Left lung (tissue), 4 donors: ENCODE measurements at regions not wholly inside any gene's neighbourhood (a gene's known extent, or its start where the extent isn't known, plus 50 kb on each side); places are given as distances from the start of the nearest gene placed in this dataset.
"Not testable (repeated sequence)": the region's sequence is repeated elsewhere in the genome, so short reads cannot be mapped to it uniquely, and the experiment has no call there.

Source experiments
- ATAC-seq: fragments of 200-7000 bp; cut with Tn5 transposase; one replicate; pipeline ENCODE4 v1.9.1; 2020; ENCODE audit warnings: moderate library complexity
- DNase-seq, 4 donors: peaks; one replicate each; pipeline ENCODE4 v3.0.0-alpha.2; 2013 to 2020
- H3K27ac ChIP-seq, 2 donors: fragments of 200-600 bp; sonication (generic) in 1 of 2; one replicate each; pipeline versions ENCODE4 v1.5.0 to v1.8.0; 2020 to 2021
- H3K27me3 ChIP-seq, 2 donors: fragments of 200-600 bp; sonication (generic) in 1 of 2; one replicate each; pipeline versions ENCODE4 v1.5.0 to v1.8.0; 2020 to 2021
- H3K36me3 ChIP-seq, 2 donors: fragments of 200-600 bp; sonication (generic) in 1 of 2; one replicate each; pipeline versions ENCODE4 v1.5.0 to v1.8.0; 2020 to 2021
- H3K4me1 ChIP-seq, 2 donors: fragments of 200-600 bp; one replicate each; pipeline ENCODE4 v1.8.0; 2021
- H3K4me3 ChIP-seq, 2 donors: fragments of 200-600 bp; sonication (generic) in 1 of 2; one replicate each; pipeline versions ENCODE4 v1.5.0 to v1.8.0; 2020 to 2021; ENCODE audit warnings: mild to moderate bottlenecking in 1 of 2
- H3K9me3 ChIP-seq, 2 donors: fragments of 200-600 bp; sonication (generic) in 1 of 2; one replicate each; pipeline versions ENCODE4 v1.5.0 to v1.8.0; 2020 to 2021
- intact Hi-C, 2 donors: fragments of 100-400 bp; cut with DNase I; formaldehyde crosslinking; loops; one replicate each; pipeline versions ENCODE4 v1.11.2 to v1.14.2; 2022
- donor health status: DM: no; HTN: yes; CAD: no.
- donor health status: DM: no; HTN: no; CAD: no.

GRCh38 chr10:45902324-45902723, 55.0 kb upstream of the AGAP4 start:
- H3K9me3 ChIP-seq, ATAC-seq, H3K27me3 ChIP-seq, H3K4me1 ChIP-seq, intact Hi-C loops, DNase-seq, H3K4me3 ChIP-seq, H3K27ac ChIP-seq, H3K36me3 ChIP-seq: not testable (repeated sequence)

GRCh38 chr10:45903614-45904013, 56.3 kb upstream of the AGAP4 start:
- H3K27me3 ChIP-seq, H3K4me1 ChIP-seq, intact Hi-C loops, H3K36me3 ChIP-seq, DNase-seq, H3K4me3 ChIP-seq, H3K9me3 ChIP-seq, H3K27ac ChIP-seq, ATAC-seq: not testable (repeated sequence)

GRCh38 chr10:45904070-45904469, 56.8 kb upstream of the AGAP4 start:
- H3K27ac ChIP-seq, H3K4me1 ChIP-seq, DNase-seq, intact Hi-C loops, H3K36me3 ChIP-seq, H3K27me3 ChIP-seq, H3K9me3 ChIP-seq, H3K4me3 ChIP-seq, ATAC-seq: not testable (repeated sequence)

GRCh38 chr10:45913205-45913604, 59.1 kb upstream of the TIMM23 start:
- H3K4me3 ChIP-seq, intact Hi-C loops: not testable (repeated sequence)

GRCh38 chr10:45914740-45915139, 57.5 kb upstream of the TIMM23 start:
- H3K4me1 ChIP-seq, H3K9me3 ChIP-seq, H3K27ac ChIP-seq, H3K27me3 ChIP-seq, ATAC-seq, H3K36me3 ChIP-seq, H3K4me3 ChIP-seq, intact Hi-C loops, DNase-seq: not testable (repeated sequence)

More at GRCh38 chr10:45913205-45913604, 59.1 kb upstream of the TIMM23 start:
- not testable (repeated sequence) for ATAC-seq, DNase-seq, H3K36me3 ChIP-seq, H3K27me3 ChIP-seq, H3K4me1 ChIP-seq, H3K27ac ChIP-seq, H3K9me3 ChIP-seq

GRCh38 chr10:45915617-45916016, 56.7 kb upstream of the TIMM23 start:
- H3K4me1 ChIP-seq, H3K4me3 ChIP-seq, intact Hi-C loops, H3K27me3 ChIP-seq, H3K36me3 ChIP-seq, H3K27ac ChIP-seq, DNase-seq, H3K9me3 ChIP-seq: not testable (repeated sequence)
- peak; percentile 26 for ATAC-seq

GRCh38 chr10:45920876-45921275, 51.4 kb upstream of the TIMM23 start:
- H3K4me1 ChIP-seq, H3K4me3 ChIP-seq, ATAC-seq, H3K9me3 ChIP-seq, H3K27ac ChIP-seq, H3K36me3 ChIP-seq, H3K27me3 ChIP-seq, DNase-seq, intact Hi-C loops: not testable (repeated sequence)
